PC-3 (cell line): ENCODE measurements at regions not wholly inside any gene's neighbourhood (a gene's known extent, or its start where the extent isn't known, plus 50 kb on each side); places are given as distances from the start of the nearest gene placed in this dataset.

Experiments used
- CTCF ChIP-seq: fragments of 300-600 bp; sonication (generic); conservative IDR thresholded peaks from 2 replicates; pipeline ENCODE4 v1.5.1; 2017; ENCODE audit warnings: antibody characterized with exemption, low read depth, mild to moderate bottlenecking, low read length
- EZH2 ChIP-seq: fragments of 300-600 bp; sonication (generic); IDR thresholded peaks from one replicate; pipeline ENCODE4 v1.6.1; 2017; ENCODE audit warnings: antibody characterized with exemption, mild to moderate bottlenecking, low read length; ENCODE audit not compliant: unreplicated experiment
- EZH2phosphoT487 ChIP-seq: fragments of 300-600 bp; sonication (generic); IDR thresholded peaks from 2 replicates; pipeline ENCODE4 v1.6.1; 2018; ENCODE audit warnings: mild to moderate bottlenecking, antibody characterized with exemption, low read length, borderline replicate concordance

GRCh38 chr3:6743067-6743720 is 117.7 kb upstream of the GRM7 start:
- TF ChIP-seq CTCF: no peak
- no peak for TF ChIP-seq EZH2phosphoT487
- TF ChIP-seq EZH2: no peak
